H1 (cell line): ENCODE measurements at regions not wholly inside any gene's neighbourhood (a gene's known extent, or its start where the extent isn't known, plus 50 kb on each side); places are given as distances from the start of the nearest gene placed in this dataset.

Source experiments
- CTCF ChIA-PET: fragments of 300-600 bp; sonication (Branson Sonifier 250); formaldehyde crosslinking; loops from one replicate; lab custom pipeline; 2021; ENCODE audit not compliant: partially characterized antibody; lab: Charles Lee
- POLR2A ChIA-PET: fragments of 300-600 bp; sonication (Branson Sonifier 250); formaldehyde crosslinking; loops from one replicate; lab custom pipeline; 2021; ENCODE audit warnings: inconsistent platforms; ENCODE audit not compliant: partially characterized antibody; lab: Charles Lee
- DNase-seq, 2 experiments: peaks; one replicate each; pipeline versions ENCODE4 v3.0.0 to v3.0.0-alpha.2; 2010 to 2022; ENCODE audit warnings: low spot score in 2 of 2, low read depth in 1 of 2, mixed read lengths in 1 of 2
- FAIRE-seq: peaks from 2 replicates; lab custom pipeline; 2011; peaks lifted over from hg19 to GRCh38; lab: Jason Lieb, UNC
- H2AFZ ChIP-seq: 2 replicates; pipeline ENCODE4 v1.8.1; 2012; ENCODE audit warnings: low read length, inconsistent platforms
- H2AK5ac ChIP-seq: 2 replicates; pipeline ENCODE4 v1.6.1; 2013; ENCODE audit warnings: low read depth, low read length
- H2BK120ac ChIP-seq: replicated peaks from 2 replicates; pipeline ENCODE3; 2013; ENCODE audit warnings: low read depth, low read length, inconsistent platforms
- H2BK12ac ChIP-seq: 2 replicates; pipeline ENCODE4 v1.6.1; 2013; ENCODE audit warnings: low read depth, low read length
- H2BK15ac ChIP-seq: 2 replicates; pipeline ENCODE4 v1.6.1; 2013; ENCODE audit warnings: low read length
- H2BK20ac ChIP-seq: 2 replicates; pipeline ENCODE4 v1.6.1; 2013; ENCODE audit warnings: low read length
- H2BK5ac ChIP-seq: 2 replicates; pipeline ENCODE4 v1.6.1; 2013; ENCODE audit warnings: low read depth, low read length
- H3K14ac ChIP-seq: 2 replicates; pipeline ENCODE4 v1.6.1; 2013; ENCODE audit warnings: inconsistent platforms; ENCODE audit not compliant: insufficient read length
- H3K18ac ChIP-seq: 2 replicates; pipeline ENCODE4 v1.6.1; 2013; ENCODE audit warnings: low read length; ENCODE audit errors: extremely low read depth
- H3K23ac ChIP-seq: 2 replicates; pipeline ENCODE4 v1.6.1; 2013; ENCODE audit warnings: inconsistent platforms; ENCODE audit not compliant: insufficient read length
- H3K23me2 ChIP-seq: 2 replicates; pipeline ENCODE4 v1.6.1; 2013; ENCODE audit warnings: low read depth, low read length
- H3K27ac ChIP-seq: 2 replicates; pipeline ENCODE4 v1.6.1; 2011; ENCODE audit warnings: low read depth, low read length, inconsistent platforms
- H3K27me3 ChIP-seq, 4 experiments: replicated peaks in 1 of 4; 1 replicate in 1 of 4; 2 replicates in 3 of 4; pipeline versions ENCODE4 v1.6.1 to v1.8.1; 2011 to 2013; ENCODE audit warnings: low read length in 3 of 4, mild to moderate bottlenecking in 3 of 4, inconsistent platforms in 2 of 4, mixed read lengths in 2 of 4, moderate library complexity in 1 of 4; ENCODE audit not compliant: control insufficient read depth in 3 of 4, insufficient read depth in 3 of 4; ENCODE audit errors: extremely low read depth in 1 of 4
- H3K36me3 ChIP-seq, 4 experiments: 2 replicates each; pipeline versions ENCODE4 v1.6.1 to v1.8.1; 2011 to 2013; ENCODE audit warnings: mild to moderate bottlenecking in 4 of 4, low read length in 3 of 4, moderate library complexity in 2 of 4, control low read depth in 1 of 4, inconsistent platforms in 1 of 4; ENCODE audit not compliant: insufficient read depth in 4 of 4, control insufficient read depth in 2 of 4
- H3K4ac ChIP-seq: replicated peaks from 2 replicates; pipeline ENCODE3; 2013; ENCODE audit warnings: low read length, low read depth, mixed read lengths, inconsistent platforms; ENCODE audit not compliant: insufficient read length
- H3K4me1 ChIP-seq, 4 experiments: replicated peaks in 1 of 4; 1 replicate in 1 of 4; 2 replicates in 3 of 4; pipeline versions ENCODE4 v1.6.1 to v1.8.1; 2011 to 2013; ENCODE audit warnings: low read length in 3 of 4, inconsistent platforms in 2 of 4, mixed read lengths in 1 of 4; ENCODE audit not compliant: insufficient read depth in 4 of 4, control insufficient read depth in 3 of 4
- H3K4me2 ChIP-seq, 2 experiments: 2 replicates each; pipeline versions ENCODE4 v1.6.1 to v1.8.1; 2011 to 2013; ENCODE audit warnings: low read depth in 2 of 2, low read length in 2 of 2, control low read depth in 1 of 2, inconsistent platforms in 1 of 2, mild to moderate bottlenecking in 1 of 2; ENCODE audit not compliant: insufficient read depth in 1 of 2
- H3K4me3 ChIP-seq, 4 experiments: fragments of 200-600, 300-600 bp in 1 of 4; sonication (generic), shearing (Covaris generic), sonication (Bioruptor Twin) in 1 of 4; 2 replicates each; pipeline versions ENCODE4 v1.5.1 to v1.8.1; 2011 to 2016; ENCODE audit warnings: low read length in 4 of 4, low read depth in 3 of 4, control low read depth in 2 of 4, inconsistent platforms in 2 of 4, mild to moderate bottlenecking in 2 of 4, mixed read lengths in 1 of 4, moderate library complexity in 1 of 4; ENCODE audit not compliant: insufficient read depth in 2 of 4; ENCODE audit errors: extremely low read depth in 1 of 4
- H3K56ac ChIP-seq: replicated peaks from 2 replicates; pipeline ENCODE3; 2013; ENCODE audit warnings: low read depth, mild to moderate bottlenecking, mixed read lengths, low read length, inconsistent platforms; ENCODE audit not compliant: insufficient read length
- H3K79me1 ChIP-seq: 2 replicates; pipeline ENCODE4 v1.6.1; 2013; ENCODE audit warnings: low read depth, low read length, control low read depth
- H3K79me2 ChIP-seq, 2 experiments: 2 replicates each; pipeline versions ENCODE4 v1.6.1 to v1.8.1; 2012 to 2013; ENCODE audit warnings: low read length in 2 of 2, mild to moderate bottlenecking in 2 of 2, inconsistent platforms in 1 of 2; ENCODE audit not compliant: insufficient read depth in 2 of 2, control insufficient read depth in 1 of 2
- H3K9ac ChIP-seq, 4 experiments: replicated peaks in 1 of 4; 1 replicate in 1 of 4; 2 replicates in 3 of 4; pipeline versions ENCODE4 v1.6.1 to v1.8.1; 2011 to 2013; ENCODE audit warnings: low read depth in 3 of 4, low read length in 3 of 4, control low read depth in 2 of 4, mild to moderate bottlenecking in 2 of 4, moderate library complexity in 2 of 4, inconsistent platforms in 1 of 4; ENCODE audit errors: extremely low read depth in 1 of 4
- H3K9me3 ChIP-seq, 2 experiments: 2 replicates each; pipeline versions ENCODE4 v1.6.1 to v1.8.1; 2012 to 2013; ENCODE audit warnings: mild to moderate bottlenecking in 2 of 2, moderate library complexity in 2 of 2, control low read depth in 1 of 2, inconsistent platforms in 1 of 2, low read depth in 1 of 2, low read length in 1 of 2, mixed read lengths in 1 of 2; ENCODE audit not compliant: insufficient read depth in 2 of 2
- H4K20me1 ChIP-seq, 2 experiments: replicated peaks in 1 of 2; 2 replicates each; pipeline versions ENCODE3 to v1.8.1; 2011 to 2013; ENCODE audit warnings: inconsistent platforms in 2 of 2, low read length in 2 of 2, mild to moderate bottlenecking in 1 of 2; ENCODE audit not compliant: insufficient read depth in 2 of 2, control insufficient read depth in 1 of 2
- H4K5ac ChIP-seq: 2 replicates; pipeline ENCODE4 v1.6.1; 2013; ENCODE audit warnings: low read length, low read depth, mixed read lengths, inconsistent platforms; ENCODE audit not compliant: insufficient read length
- H4K8ac ChIP-seq: 2 replicates; pipeline ENCODE4 v1.8.0; 2013; ENCODE audit warnings: mild to moderate bottlenecking, moderate library complexity, low read length, inconsistent platforms; ENCODE audit not compliant: insufficient read depth; ENCODE audit errors: extremely low read depth
- H4K91ac ChIP-seq: replicated peaks from 2 replicates; pipeline ENCODE3; 2013; ENCODE audit warnings: low read length, mixed read lengths, inconsistent platforms; ENCODE audit not compliant: insufficient read length
- CREB1 ChIP-seq: IDR thresholded peaks from 2 replicates; pipeline ENCODE4 v1.6.1; 2012; ENCODE audit warnings: inconsistent platforms
- MAFK ChIP-seq: IDR thresholded peaks from 2 replicates; pipeline ENCODE4 v1.6.1; 2012; ENCODE audit warnings: low read depth, mild to moderate bottlenecking, improper control_type of control experiment, low read length
- NRF1 ChIP-seq: IDR thresholded peaks from 2 replicates; pipeline ENCODE4 v1.6.1; 2011; ENCODE audit warnings: mild to moderate bottlenecking, low read depth, low read length, improper control_type of control experiment
- POLR2AphosphoS5 ChIP-seq: IDR thresholded peaks from 2 replicates; pipeline ENCODE4 v1.6.1; 2011; ENCODE audit warnings: low read depth, low read length
- RAD21 ChIP-seq, 2 experiments: IDR thresholded peaks in 1 of 2; conservative IDR thresholded peaks in 1 of 2; 2 replicates each; pipeline ENCODE4 v1.6.1; 2011; ENCODE audit warnings: low read depth in 2 of 2, low read length in 2 of 2, improper control_type of control experiment in 1 of 2, inconsistent platforms in 1 of 2, mild to moderate bottlenecking in 1 of 2, moderate library complexity in 1 of 2
- RNF2 ChIP-seq: fragments of 200-900, 300-1000 bp; sonication (generic); IDR thresholded peaks from 2 replicates; pipeline ENCODE4 v1.7.1; 2016; ENCODE audit warnings: borderline replicate concordance, low read depth, mild to moderate bottlenecking, antibody characterized with exemption, low read length; ENCODE audit not compliant: poor library complexity, severe bottlenecking; ENCODE audit errors: missing control alignments
- SAP30 ChIP-seq: fragments of 300-600 bp; sonication (generic); IDR thresholded peaks from 2 replicates; pipeline ENCODE4 v1.7.1; 2012; ENCODE audit warnings: low read length, moderate library complexity, mild to moderate bottlenecking, inconsistent platforms; ENCODE audit not compliant: insufficient read depth, insufficient replicate concordance
- SP2 ChIP-seq: IDR thresholded peaks from 2 replicates; pipeline ENCODE4 v1.6.1; 2012; ENCODE audit warnings: mild to moderate bottlenecking, low read length, inconsistent platforms
- TF ChIP-seq, protein P1 (sequence below), 3 experiments: IDR thresholded peaks; 1 replicate in 2 of 3; 2 replicates in 1 of 3; pipeline versions ENCODE4 v1.5.1 to v1.6.1; 2011; ENCODE audit warnings: low read length in 3 of 3, mild to moderate bottlenecking in 3 of 3, inconsistent platforms in 2 of 3, low read depth in 1 of 3, moderate library complexity in 1 of 3; ENCODE audit not compliant: insufficient read depth in 1 of 3; ENCODE audit errors: control extremely low read depth in 1 of 3

DNA sequence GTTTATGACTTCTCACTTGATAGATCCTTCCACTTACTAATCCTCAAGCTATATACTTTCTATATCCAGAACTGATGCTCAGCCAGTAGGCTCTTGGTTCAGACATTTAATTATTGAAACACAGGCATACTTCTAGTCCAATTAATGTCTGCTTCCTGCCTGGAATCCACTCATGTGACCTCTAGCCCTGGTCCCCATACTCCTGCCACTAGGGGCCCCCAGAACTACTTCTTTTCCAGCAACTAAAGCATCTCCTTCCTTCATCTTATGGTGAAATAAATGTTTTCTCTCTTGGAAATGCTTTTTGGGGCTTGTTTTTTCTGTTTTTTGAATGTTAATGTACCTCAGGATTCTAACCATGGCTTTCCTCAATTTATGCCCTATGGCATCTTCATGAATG is 527.6 kb downstream of the SATB2 start:
- no peak overlapping the region for H3K14ac ChIP-seq
- H3K4me1 ChIP-seq, result no peaks in the 10 kb centered on the region
- no peak overlapping the region for H2BK15ac ChIP-seq
- no peaks in the 10 kb centered on the region for H3K9me3 ChIP-seq
- H2AFZ ChIP-seq, result no peak overlapping the region
- no peak overlapping the region for H4K8ac ChIP-seq
- H2BK12ac ChIP-seq, result no peak overlapping the region
- H3K27me3 ChIP-seq, result no peaks in the 10 kb centered on the region
- H3K27ac ChIP-seq, result no peak overlapping the region
- ChIA-PET CTCF (interaction anchor here (0.6 to 1.7 kb wide), 10 partner anchors 11 to 559 kb away, joined by 3 to 4 read pairs (median 3); no protein-coding TSS in a partner anchor), POLR2A (no interaction called here)
- H4K5ac ChIP-seq, result no peak overlapping the region
- no peak overlapping the region for H3K4ac ChIP-seq
- H3K23me2 ChIP-seq, result no peaks in the 10 kb centered on the region
- no peak overlapping the region for H4K91ac ChIP-seq
- H3K36me3 ChIP-seq, result no peaks in the 10 kb centered on the region
- no peak overlapping the region for H3K4me3 ChIP-seq
- no peak overlapping the region for H3K4me2 ChIP-seq
- H2BK120ac ChIP-seq, result no peak overlapping the region
- no peak overlapping the region for H2BK20ac ChIP-seq
- no peak for FAIRE-seq
- no peak overlapping the region for H3K9ac ChIP-seq
- TF ChIP-seq RAD21 (IDR thresholded peaks at IDR 0.05 in 1 of 2, conservative IDR thresholded peaks at IDR 0.05 in 1 of 2; ENCODE audit: low read depth in 2 of 2, low read length in 2 of 2), result peak; percentile 66 to 74
- no peak for TF ChIP-seq SAP30
- TF ChIP-seq SP2, result no peak
- TF ChIP-seq RNF2, result no peak
- TF ChIP-seq NRF1, result no peak
- no peak for TF ChIP-seq CREB1
- TF ChIP-seq POLR2AphosphoS5, result no peak
- 0 out of 2 replicates have a peak, but pooled peaks have one; percentile 4 for TF ChIP-seq MAFK
- TF ChIP-seq, protein P1, sequence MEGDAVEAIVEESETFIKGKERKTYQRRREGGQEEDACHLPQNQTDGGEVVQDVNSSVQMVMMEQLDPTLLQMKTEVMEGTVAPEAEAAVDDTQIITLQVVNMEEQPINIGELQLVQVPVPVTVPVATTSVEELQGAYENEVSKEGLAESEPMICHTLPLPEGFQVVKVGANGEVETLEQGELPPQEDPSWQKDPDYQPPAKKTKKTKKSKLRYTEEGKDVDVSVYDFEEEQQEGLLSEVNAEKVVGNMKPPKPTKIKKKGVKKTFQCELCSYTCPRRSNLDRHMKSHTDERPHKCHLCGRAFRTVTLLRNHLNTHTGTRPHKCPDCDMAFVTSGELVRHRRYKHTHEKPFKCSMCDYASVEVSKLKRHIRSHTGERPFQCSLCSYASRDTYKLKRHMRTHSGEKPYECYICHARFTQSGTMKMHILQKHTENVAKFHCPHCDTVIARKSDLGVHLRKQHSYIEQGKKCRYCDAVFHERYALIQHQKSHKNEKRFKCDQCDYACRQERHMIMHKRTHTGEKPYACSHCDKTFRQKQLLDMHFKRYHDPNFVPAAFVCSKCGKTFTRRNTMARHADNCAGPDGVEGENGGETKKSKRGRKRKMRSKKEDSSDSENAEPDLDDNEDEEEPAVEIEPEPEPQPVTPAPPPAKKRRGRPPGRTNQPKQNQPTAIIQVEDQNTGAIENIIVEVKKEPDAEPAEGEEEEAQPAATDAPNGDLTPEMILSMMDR (IDR thresholded peaks at IDR 0.05; ENCODE audit: control extremely low read depth in 1 of 3, insufficient read depth in 1 of 3, low read depth in 1 of 3, low read length in 3 of 3), result peak; percentile 39 to 56 (median 54); a peak in 3 of 4 replicates
- H3K56ac ChIP-seq, result no peak overlapping the region
- H3K23ac ChIP-seq, result no peak overlapping the region
- H3K79me1 ChIP-seq, result no peaks in the 10 kb centered on the region
- no peak overlapping the region for H3K18ac ChIP-seq
- H4K20me1 ChIP-seq, result no peaks in the 10 kb centered on the region
- H3K79me2 ChIP-seq, result no peaks in the 10 kb centered on the region
- no peak overlapping the region for H2BK5ac ChIP-seq
- peak in 1 of 2 experiments; percentile 7 for DNase-seq
- no peak overlapping the region for H2AK5ac ChIP-seq
